Stomach smooth muscle (tissue), 2 donors: ENCODE measurements at regions not wholly inside any gene's neighbourhood (a gene's known extent, or its start where the extent isn't known, plus 50 kb on each side); places are given as distances from the start of the nearest gene placed in this dataset.

Source experiments
- H3K27ac ChIP-seq: one replicate; pipeline ENCODE4 v1.7.0; 2013; ENCODE audit warnings: mild to moderate bottlenecking, low read length, inconsistent platforms
- H3K27me3 ChIP-seq, 2 donors: one replicate each; pipeline ENCODE4 v1.7.0; 2013; ENCODE audit warnings: low read length in 2 of 2; ENCODE audit not compliant: insufficient read depth in 2 of 2, control insufficient read depth in 1 of 2
- H3K36me3 ChIP-seq, 2 donors: one replicate each; pipeline ENCODE4 v1.7.0; 2013; ENCODE audit warnings: low read length in 2 of 2; ENCODE audit not compliant: control insufficient read depth in 2 of 2, insufficient read depth in 2 of 2
- H3K4me1 ChIP-seq: one replicate; pipeline ENCODE4 v1.7.0; 2013; ENCODE audit warnings: low read length; ENCODE audit not compliant: control insufficient read depth, insufficient read depth
- H3K4me3 ChIP-seq, 2 donors: one replicate each; pipeline ENCODE4 v1.7.0; 2013; ENCODE audit warnings: low read length in 2 of 2
- H3K9ac ChIP-seq, 2 donors: one replicate each; pipeline ENCODE4 v1.7.0; 2013; ENCODE audit warnings: low read length in 2 of 2, mild to moderate bottlenecking in 1 of 2
- H3K9me3 ChIP-seq, 2 donors: one replicate each; pipeline ENCODE4 v1.7.0; 2013; ENCODE audit warnings: low read length in 2 of 2; ENCODE audit not compliant: control insufficient read depth in 2 of 2
- donor health status: healthy.
- donor health status: Pancreatic carcinoma.

DNA sequence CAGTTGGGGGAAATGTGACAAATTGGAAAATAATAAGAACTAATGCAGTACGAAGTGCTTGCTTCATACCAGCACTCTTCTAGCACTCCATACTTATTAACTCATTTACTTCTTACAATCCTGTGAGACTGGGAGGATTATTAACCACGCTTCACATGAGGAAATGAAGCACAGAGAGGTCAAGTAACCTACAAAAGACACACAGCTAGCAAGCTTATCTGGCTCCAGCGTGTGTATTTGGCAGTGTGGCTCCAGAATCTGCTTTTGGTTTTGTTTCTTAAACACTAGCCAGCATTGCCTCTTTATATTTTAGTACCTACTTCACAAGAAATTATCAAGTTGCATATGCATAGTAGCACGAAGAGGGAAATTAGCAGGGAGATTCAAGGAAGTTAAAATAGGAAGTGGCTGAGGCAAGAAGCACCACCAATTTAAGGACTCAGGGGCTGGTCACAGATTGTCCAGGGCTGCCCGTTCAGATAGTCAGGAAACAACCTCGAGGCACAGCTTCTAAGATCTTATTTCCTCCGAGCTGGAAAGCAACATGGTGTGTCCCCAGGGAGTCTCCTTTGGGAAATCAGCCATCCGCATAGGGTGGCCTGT lies 302.7 kb upstream of the PRDM1 start:
- Histone ChIP-seq H3K9me3 (no peaks in the 10 kb centered on the region), H3K36me3 (no peaks in the 10 kb centered on the region), H3K4me1 (no peaks in the 10 kb centered on the region), H3K4me3 (no peak overlapping the region), H3K9ac (no peak overlapping the region), H3K27ac (no peak overlapping the region), H3K27me3 (peaks cover 0 to 2% of the 10 kb centered on the region in 2 donors)

DNA sequence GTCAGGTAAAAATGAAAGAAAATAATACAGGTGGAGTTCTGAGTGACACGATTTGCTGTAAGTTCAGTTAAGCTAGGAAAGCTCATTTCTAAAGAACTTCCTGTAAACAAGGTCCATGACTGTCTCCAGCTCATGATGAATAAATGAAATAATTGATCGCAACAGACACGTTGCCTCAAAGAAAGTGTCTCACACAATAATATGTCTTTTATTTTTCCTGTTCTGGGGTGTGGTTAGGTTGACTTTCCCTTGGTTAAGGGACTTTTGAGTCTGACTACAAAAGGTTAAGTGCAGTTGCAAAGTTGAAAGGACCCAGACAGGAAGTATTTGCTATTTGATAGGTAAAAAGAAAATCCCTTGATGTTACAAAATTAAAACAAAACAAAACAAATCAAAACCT lies 304.2 kb upstream of the PRDM1 start:
- Histone ChIP-seq H3K9me3 (no peaks in the 10 kb centered on the region), H3K4me1 (no peaks in the 10 kb centered on the region), H3K27me3 (peaks cover 0 to 2% of the 10 kb centered on the region in 2 donors), H3K36me3 (no peaks in the 10 kb centered on the region), H3K4me3 (no peak overlapping the region), H3K9ac (no peak overlapping the region), H3K27ac (no peak overlapping the region)

DNA sequence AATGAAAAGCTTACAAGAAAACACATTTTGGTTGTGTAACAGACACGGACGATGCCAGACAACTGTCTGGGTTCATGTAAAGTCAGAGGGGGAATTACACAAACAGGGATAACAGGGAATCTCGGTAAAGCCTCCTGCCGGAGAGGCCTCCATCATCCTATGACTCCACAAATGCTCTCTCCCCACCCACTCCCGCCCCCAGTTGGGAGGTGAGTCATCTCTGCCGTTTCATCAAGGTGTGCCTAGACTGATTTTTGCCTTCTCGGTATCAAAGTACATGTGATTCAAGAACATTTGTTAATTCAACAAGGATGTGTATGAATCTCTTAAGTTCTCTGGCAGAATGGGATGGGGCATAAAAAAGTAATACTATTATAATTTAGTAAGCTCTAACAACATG lies 304.9 kb upstream of the PRDM1 start:
- H3K36me3 ChIP-seq, result no peaks in the 10 kb centered on the region
- H3K9me3 ChIP-seq, result no peaks in the 10 kb centered on the region
- H3K9ac ChIP-seq, result no peak overlapping the region
- no peak overlapping the region for H3K27ac ChIP-seq
- no peaks in the 10 kb centered on the region for H3K4me1 ChIP-seq
- no peak overlapping the region for H3K4me3 ChIP-seq
- no peaks in the 10 kb centered on the region for H3K27me3 ChIP-seq

DNA sequence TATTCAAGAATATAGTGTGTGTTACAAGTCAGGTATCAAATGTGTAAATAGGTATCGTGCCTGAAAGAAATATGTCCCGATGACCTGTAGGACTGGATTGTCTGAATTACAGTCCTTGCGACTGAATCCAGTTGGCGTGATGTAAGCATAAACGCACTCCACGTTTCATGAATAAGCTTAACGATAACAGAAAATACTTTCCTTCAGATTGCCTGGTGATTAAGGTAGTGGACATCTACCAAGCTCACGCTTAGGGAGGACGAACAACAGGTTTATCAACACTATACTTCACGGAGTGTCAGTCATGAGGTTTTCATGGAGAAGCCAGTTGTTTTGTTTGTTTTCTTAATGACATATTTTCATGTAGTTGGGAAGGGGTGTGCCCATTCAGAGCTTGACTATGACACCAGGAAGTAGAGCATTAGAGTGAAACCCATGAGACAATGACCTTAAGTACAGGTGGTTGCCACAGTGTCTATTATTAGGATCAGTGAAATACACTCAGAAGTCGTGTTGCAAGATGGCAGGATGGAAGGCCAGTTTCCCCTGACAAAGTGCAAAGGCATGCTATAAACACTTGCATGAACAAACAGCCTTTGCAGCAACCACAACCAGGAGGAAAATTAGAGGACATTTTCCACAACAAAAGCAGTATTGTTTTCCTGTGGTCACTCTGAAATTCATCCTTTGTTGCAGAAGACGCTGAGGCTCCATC lies 305.8 kb upstream of the PRDM1 start:
- Histone ChIP-seq H3K9me3 (no peaks in the 10 kb centered on the region), H3K9ac (no peak overlapping the region), H3K4me3 (no peak overlapping the region), H3K36me3 (no peaks in the 10 kb centered on the region), H3K27ac (no peak overlapping the region), H3K27me3 (no peaks in the 10 kb centered on the region), H3K4me1 (no peaks in the 10 kb centered on the region)

DNA sequence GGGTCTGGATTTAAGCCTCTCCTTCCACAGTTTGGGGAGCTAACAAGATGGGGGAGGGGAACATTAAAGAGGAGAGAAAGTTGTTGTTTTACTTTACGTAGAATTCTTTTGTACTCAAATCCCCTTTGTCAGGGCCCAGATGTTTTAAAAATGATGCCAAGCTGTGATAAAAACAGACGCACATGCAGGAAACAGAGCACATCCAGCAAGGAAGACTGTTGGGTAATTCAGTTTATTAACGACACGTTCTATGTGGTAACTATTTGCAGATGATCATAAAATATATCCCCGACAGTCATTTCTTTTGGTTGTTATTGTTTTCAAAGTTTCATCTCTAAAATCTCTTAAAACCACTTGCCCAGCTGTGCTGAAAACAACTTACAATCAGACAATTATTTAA lies 307.0 kb upstream of the PRDM1 start:
- Histone ChIP-seq H3K4me1 (no peaks in the 10 kb centered on the region), H3K4me3 (no peak overlapping the region), H3K9ac (no peak overlapping the region), H3K36me3 (no peaks in the 10 kb centered on the region), H3K9me3 (no peaks in the 10 kb centered on the region), H3K27me3 (no peaks in the 10 kb centered on the region), H3K27ac (no peak overlapping the region)

DNA sequence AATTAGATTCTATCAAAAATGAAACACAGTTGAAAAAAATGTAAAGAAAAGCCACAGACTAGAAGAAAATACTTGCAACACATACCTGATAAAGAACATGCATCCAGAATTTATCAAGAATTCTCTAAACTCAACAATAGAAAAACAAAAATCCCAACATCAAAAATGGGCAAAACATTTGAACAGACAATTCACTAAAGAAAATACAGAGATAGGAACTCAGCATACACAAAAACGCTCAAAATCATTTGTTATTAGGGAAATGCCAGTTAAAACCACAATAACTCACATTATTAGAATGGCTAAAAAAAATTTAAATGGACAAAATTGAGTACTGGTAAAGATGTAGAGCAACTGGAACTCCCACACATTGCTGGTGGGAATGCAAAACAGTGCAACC lies 311.0 kb upstream of the PRDM1 start:
- H3K9me3 ChIP-seq, result no peaks in the 10 kb centered on the region
- H3K27ac ChIP-seq, result no peak overlapping the region
- H3K36me3 ChIP-seq, result no peaks in the 10 kb centered on the region
- no peak overlapping the region for H3K4me3 ChIP-seq
- no peak overlapping the region for H3K9ac ChIP-seq
- H3K4me1 ChIP-seq, result no peaks in the 10 kb centered on the region
- H3K27me3 ChIP-seq, result no peaks in the 10 kb centered on the region

DNA sequence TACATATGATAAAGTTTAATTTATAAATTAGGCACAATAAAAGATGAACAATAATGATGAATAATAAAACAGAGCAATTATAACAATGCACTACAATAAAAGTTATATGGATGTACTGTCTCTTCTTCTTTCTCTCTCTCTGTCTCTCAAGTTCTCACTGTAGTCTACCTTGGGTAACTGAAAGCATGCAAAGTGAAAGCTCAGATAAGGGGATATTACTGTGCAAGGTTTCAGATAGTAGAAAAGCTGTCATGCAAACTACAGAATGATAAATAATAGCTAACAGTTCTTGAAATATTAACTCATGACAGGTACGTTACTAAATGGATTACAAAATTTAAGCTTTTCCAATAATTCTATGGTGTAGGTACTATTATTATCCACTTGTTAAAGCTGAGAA lies 311.9 kb upstream of the PRDM1 start:
- Histone ChIP-seq H3K4me3 (no peak overlapping the region), H3K9ac (no peak overlapping the region), H3K4me1 (no peaks in the 10 kb centered on the region), H3K27ac (no peak overlapping the region), H3K36me3 (no peaks in the 10 kb centered on the region), H3K27me3 (no peaks in the 10 kb centered on the region), H3K9me3 (no peaks in the 10 kb centered on the region)

DNA sequence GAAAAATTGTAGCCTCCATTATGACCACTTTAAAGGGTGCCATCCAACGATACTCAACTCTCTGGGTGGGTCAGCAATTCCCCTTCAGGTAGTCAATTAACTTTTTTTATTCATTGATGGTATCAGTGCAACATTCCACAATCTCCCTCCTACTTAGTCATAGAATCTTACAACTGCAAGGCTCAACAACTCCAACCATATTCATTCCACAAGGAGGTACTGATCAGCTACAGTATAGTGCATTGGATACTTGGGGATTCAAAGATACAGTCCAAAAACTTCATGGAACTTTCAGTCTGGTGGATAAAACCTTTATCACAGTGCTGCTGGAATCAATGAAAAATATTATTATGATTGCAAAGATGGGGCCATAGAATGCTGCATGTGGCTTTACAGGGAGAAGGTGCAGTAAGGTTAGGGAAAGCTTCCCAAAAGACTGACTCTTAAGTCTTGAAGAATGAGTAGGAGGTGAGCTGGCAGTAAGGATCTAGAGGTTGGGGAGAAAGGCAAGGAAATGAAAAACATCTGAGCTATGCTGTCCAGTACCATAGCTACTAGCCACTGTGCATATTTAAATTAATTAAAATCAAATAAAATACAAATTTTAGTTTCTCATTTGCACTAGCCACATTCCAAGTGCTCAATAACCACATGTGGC lies 314.7 kb upstream of the PRDM1 start:
- Histone ChIP-seq H3K27ac (no peak overlapping the region), H3K4me3 (no peak overlapping the region), H3K9ac (no peak overlapping the region), H3K9me3 (no peaks in the 10 kb centered on the region), H3K36me3 (no peaks in the 10 kb centered on the region), H3K4me1 (no peaks in the 10 kb centered on the region), H3K27me3 (no peaks in the 10 kb centered on the region)

DNA sequence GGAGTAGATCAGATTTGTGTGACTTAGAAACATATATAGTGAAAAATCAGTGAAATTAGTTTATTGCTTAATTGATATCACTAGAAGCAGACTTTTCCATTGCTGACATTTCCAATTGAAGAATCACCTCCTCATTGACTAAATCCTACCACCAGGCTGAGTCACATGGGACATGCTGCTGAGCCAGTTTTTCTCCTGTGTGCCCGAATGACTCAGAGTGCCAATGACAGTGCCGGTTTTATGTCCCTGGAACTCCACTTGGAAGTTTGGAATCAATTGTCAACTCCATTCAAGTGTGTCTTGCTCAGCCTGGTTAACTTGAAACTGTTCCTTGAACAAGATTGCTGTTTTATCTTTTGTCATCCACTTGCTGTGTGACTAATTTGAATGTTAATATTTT lies 316.1 kb upstream of the PRDM1 start:
- H3K4me3 ChIP-seq, result no peak overlapping the region
- H3K9me3 ChIP-seq, result no peaks in the 10 kb centered on the region
- H3K27ac ChIP-seq, result no peak overlapping the region
- H3K4me1 ChIP-seq, result no peaks in the 10 kb centered on the region
- no peaks in the 10 kb centered on the region for H3K27me3 ChIP-seq
- H3K36me3 ChIP-seq, result no peaks in the 10 kb centered on the region
- no peak overlapping the region for H3K9ac ChIP-seq

DNA sequence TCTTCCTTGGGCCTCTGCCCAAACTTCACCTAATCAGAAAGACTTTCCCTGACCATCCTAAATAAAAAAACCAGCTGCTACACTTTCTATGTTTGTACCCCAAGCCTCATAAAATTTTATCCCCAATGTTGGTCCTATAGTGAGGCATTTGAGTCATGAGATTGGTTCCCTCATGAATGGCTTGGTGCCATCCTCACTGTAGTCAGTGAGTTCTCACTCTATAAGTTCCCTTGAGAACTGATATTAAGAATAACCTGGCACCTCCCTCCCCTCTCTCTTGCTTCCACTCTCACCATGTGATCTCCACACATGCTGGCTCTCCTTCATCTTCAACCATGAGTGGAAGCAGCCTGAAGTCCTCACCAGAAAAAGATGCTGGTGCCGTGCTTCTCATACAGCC lies 316.9 kb upstream of the PRDM1 start:
- no peaks in the 10 kb centered on the region for H3K4me1 ChIP-seq
- no peak overlapping the region for H3K4me3 ChIP-seq
- no peaks in the 10 kb centered on the region for H3K9me3 ChIP-seq
- no peaks in the 10 kb centered on the region for H3K36me3 ChIP-seq
- H3K27me3 ChIP-seq, result no peaks in the 10 kb centered on the region
- no peak overlapping the region for H3K9ac ChIP-seq
- H3K27ac ChIP-seq, result no peak overlapping the region

DNA sequence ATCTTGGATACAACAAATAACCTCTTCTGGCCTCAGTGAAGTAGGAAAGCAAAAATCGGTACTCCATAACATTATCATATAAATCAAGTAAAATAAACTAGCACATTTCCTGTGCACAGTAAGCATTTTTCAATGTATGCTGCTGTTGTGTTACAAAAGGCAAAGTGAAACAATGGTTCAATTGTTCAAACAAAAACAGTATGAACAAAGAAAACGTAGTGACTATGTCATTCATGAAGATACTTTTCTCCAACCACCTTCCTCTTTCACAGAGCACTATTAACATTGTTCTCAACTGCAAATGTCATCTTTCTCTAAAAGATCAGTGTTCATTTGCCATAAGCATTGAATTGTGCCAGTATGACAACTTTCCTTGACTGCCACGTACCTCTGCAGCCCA lies 318.6 kb upstream of the PRDM1 start:
- H3K9me3 ChIP-seq, result no peaks in the 10 kb centered on the region
- H3K27me3 ChIP-seq, result no peaks in the 10 kb centered on the region
- H3K4me1 ChIP-seq, result no peaks in the 10 kb centered on the region
- no peak overlapping the region for H3K9ac ChIP-seq
- no peaks in the 10 kb centered on the region for H3K36me3 ChIP-seq
- H3K27ac ChIP-seq, result no peak overlapping the region
- no peak overlapping the region for H3K4me3 ChIP-seq
